Neural cell (in vitro differentiated cells): ENCODE measurements at regions not wholly inside any gene's neighbourhood (a gene's known extent, or its start where the extent isn't known, plus 50 kb on each side); places are given as distances from the start of the nearest gene placed in this dataset.
"Not testable (repeated sequence)": the region's sequence is repeated elsewhere in the genome, so short reads cannot be mapped to it uniquely, and the experiment has no call there.

Source experiments
- H2AFZ ChIP-seq: fragments of 200-600, 300-800 bp; sonication (generic), shearing (Covaris generic); 2 replicates; pipeline ENCODE4 v1.6.0; 2014; ENCODE audit warnings: low read depth, mild to moderate bottlenecking, antibody characterized with exemption, low read length, moderate library complexity
- H3F3A ChIP-seq: fragments of 200-600 bp; shearing (Covaris generic); 2 replicates; pipeline ENCODE4 v1.6.1; 2016; ENCODE audit warnings: mild to moderate bottlenecking, moderate library complexity, mixed read lengths, antibody characterized with exemption, low read length; ENCODE audit not compliant: insufficient read depth, poor library complexity, severe bottlenecking
- H3K27ac ChIP-seq: fragments of 200-600, 300-800 bp; sonication (generic), shearing (Covaris generic); 2 replicates; pipeline ENCODE4 v1.5.1; 2014; ENCODE audit warnings: mild to moderate bottlenecking, low read length, moderate library complexity
- H3K27me3 ChIP-seq: fragments of 300-800, 200-600 bp; sonication (generic), shearing (Covaris generic); 2 replicates; pipeline ENCODE4 v1.6.0; 2014; ENCODE audit warnings: mild to moderate bottlenecking, low read depth, low read length, moderate library complexity; ENCODE audit not compliant: insufficient read depth
- H3K36me3 ChIP-seq: fragments of 300-800, 200-600 bp; sonication (generic), shearing (Covaris generic); 2 replicates; pipeline ENCODE4 v1.5.1; 2014; ENCODE audit warnings: mild to moderate bottlenecking, antibody characterized with exemption, low read length, moderate library complexity; ENCODE audit not compliant: insufficient read depth
- H3K4me2 ChIP-seq: fragments of 300-800, 200-600 bp; sonication (generic), shearing (Covaris generic); 2 replicates; pipeline ENCODE4 v1.6.0; 2014; ENCODE audit warnings: mild to moderate bottlenecking, low read length
- H3K4me3 ChIP-seq: fragments of 300-800, 200-600 bp; sonication (generic), shearing (Covaris generic); 2 replicates; pipeline ENCODE4 v1.5.1; 2014; ENCODE audit warnings: mild to moderate bottlenecking, low read length, moderate library complexity
- H3K79me2 ChIP-seq: fragments of 200-600 bp; shearing (Covaris generic); replicated peaks from 2 replicates; pipeline ENCODE4 v1.6.0; 2014; ENCODE audit warnings: mild to moderate bottlenecking, low read length, moderate library complexity; ENCODE audit not compliant: insufficient read depth
- H3K9ac ChIP-seq: fragments of 300-800, 200-600 bp; sonication (generic), shearing (Covaris generic); 2 replicates; pipeline ENCODE4 v1.6.1; 2016; ENCODE audit warnings: mild to moderate bottlenecking, low read length, mixed read lengths
- H3K9me2 ChIP-seq: fragments of 200-600 bp; shearing (Covaris generic); 2 replicates; pipeline ENCODE4 v1.6.1; 2016; ENCODE audit warnings: mild to moderate bottlenecking, low read length, mixed read lengths; ENCODE audit not compliant: insufficient read depth
- H3K9me3 ChIP-seq: fragments of 200-600, 300-800 bp; sonication (generic), shearing (Covaris generic); 2 replicates; pipeline ENCODE4 v1.6.1; 2016; ENCODE audit warnings: mild to moderate bottlenecking, mixed run types, low read length, moderate library complexity, mixed read lengths
- H4K20me1 ChIP-seq: fragments of 200-600 bp; shearing (Covaris generic); 2 replicates; pipeline ENCODE4 v1.6.1; 2016; ENCODE audit warnings: mild to moderate bottlenecking, mixed run types; ENCODE audit not compliant: insufficient read depth
- CTCF ChIP-seq: fragments of 450-650 bp; IDR thresholded peaks from 2 replicates; pipeline ENCODE4 v1.5.1; 2014; ENCODE audit warnings: antibody characterized with exemption, mild to moderate bottlenecking, moderate library complexity; ENCODE audit not compliant: poor library complexity, severe bottlenecking
- EP300 ChIP-seq: fragments of 450-650 bp; conservative IDR thresholded peaks from 2 replicates; pipeline ENCODE4 v1.6.1; 2014; ENCODE audit warnings: antibody characterized with exemption, mild to moderate bottlenecking, moderate library complexity; ENCODE audit not compliant: poor library complexity, severe bottlenecking
- EZH2 ChIP-seq: fragments of 200-600, 300-800 bp; shearing (Covaris generic), sonication (generic); IDR thresholded peaks from 2 replicates; pipeline ENCODE4 v1.6.1; 2014; ENCODE audit warnings: antibody characterized with exemption, low read length, borderline replicate concordance, mild to moderate bottlenecking; ENCODE audit not compliant: insufficient read depth, poor library complexity, severe bottlenecking
- MXI1 ChIP-seq: fragments of 450-650 bp; conservative IDR thresholded peaks from 2 replicates; pipeline ENCODE4 v1.6.1; 2014; ENCODE audit warnings: antibody characterized with exemption, mild to moderate bottlenecking; ENCODE audit not compliant: poor library complexity, severe bottlenecking
- POLR2AphosphoS5 ChIP-seq: IDR thresholded peaks from 2 replicates; pipeline ENCODE4 v1.6.1; 2012
- RAD21 ChIP-seq: fragments of 450-650 bp; conservative IDR thresholded peaks from 2 replicates; pipeline ENCODE4 v1.6.1; 2014; ENCODE audit warnings: antibody characterized with exemption, mild to moderate bottlenecking, moderate library complexity
- REST ChIP-seq: IDR thresholded peaks from 2 replicates; pipeline ENCODE4 v1.6.1; 2012; ENCODE audit warnings: borderline replicate concordance
- SMC3 ChIP-seq: fragments of 450-650 bp; conservative IDR thresholded peaks from 2 replicates; pipeline ENCODE4 v1.6.1; 2014; ENCODE audit warnings: antibody characterized with exemption, mild to moderate bottlenecking, moderate library complexity; ENCODE audit not compliant: poor library complexity
- TAF1 ChIP-seq: IDR thresholded peaks from 2 replicates; pipeline ENCODE4 v1.6.1; 2012; ENCODE audit warnings: low read depth

GRCh38 chr10:64116707-64117106, 595.5 kb downstream of the REEP3 start:
- H3K4me2 ChIP-seq = no peak overlapping the region
- no peaks in the 10 kb centered on the region for H4K20me1 ChIP-seq
- no peaks in the 10 kb centered on the region for H3K9me2 ChIP-seq
- no peak overlapping the region for H3K4me3 ChIP-seq
- H3K27me3 ChIP-seq = no peaks in the 10 kb centered on the region
- H3K9ac ChIP-seq = no peak overlapping the region
- TF ChIP-seq EP300 (no peak), SMC3 (no peak), RAD21 (no peak), EZH2 (no peak), REST (no peak), POLR2AphosphoS5 (no peak), TAF1 (no peak), CTCF (no peak), MXI1 (no peak)
- H3F3A ChIP-seq = no peaks in the 10 kb centered on the region
- H3K27ac ChIP-seq = no peak overlapping the region
- no peaks in the 10 kb centered on the region for H3K36me3 ChIP-seq
- H3K9me3 ChIP-seq = no peaks in the 10 kb centered on the region
- no peak overlapping the region for H2AFZ ChIP-seq
- no peaks in the 10 kb centered on the region for H3K79me2 ChIP-seq

- no peak overlapping the region for H3K4me2 ChIP-seq
- H3K27ac ChIP-seq = no peak overlapping the region
- H3K9me2 ChIP-seq = no peaks in the 10 kb centered on the region
- H3K4me3 ChIP-seq = no peak overlapping the region
- H3F3A ChIP-seq = no peaks in the 10 kb centered on the region
- no peaks in the 10 kb centered on the region for H3K79me2 ChIP-seq
- H2AFZ ChIP-seq = no peak overlapping the region
- H3K9me3 ChIP-seq = no peaks in the 10 kb centered on the region
- no peak overlapping the region for H3K9ac ChIP-seq
- H3K36me3 ChIP-seq = no peaks in the 10 kb centered on the region
- TF ChIP-seq REST (no peak), TAF1 (no peak), SMC3 (no peak), CTCF (no peak), EZH2 (no peak), POLR2AphosphoS5 (no peak)
- no peaks in the 10 kb centered on the region for H4K20me1 ChIP-seq
- no peaks in the 10 kb centered on the region for H3K27me3 ChIP-seq
Observed at GRCh38 chr10:64118736-64119135, 597.5 kb downstream of the REEP3 start.

GRCh38 chr10:64120301-64120980, 599.2 kb downstream of the REEP3 start:
- H3K9me2 ChIP-seq, H3K79me2 ChIP-seq, H3K9me3 ChIP-seq, H3K27ac ChIP-seq, H3K4me2 ChIP-seq, H3K27me3 ChIP-seq, H3K9ac ChIP-seq, H3F3A ChIP-seq, H4K20me1 ChIP-seq, H3K4me3 ChIP-seq, H3K36me3 ChIP-seq, H2AFZ ChIP-seq: not testable (repeated sequence)
